NK-92 treated with Interleukin-12 subunit alpha and Interleukin-12 subunit beta, amount 100 ng/mL, for 24 hours (cell line): ENCODE measurements at regions not wholly inside any gene's neighbourhood (a gene's known extent, or its start where the extent isn't known, plus 50 kb on each side); places are given as distances from the start of the nearest gene placed in this dataset.
"Not testable (repeated sequence)": the region's sequence is repeated elsewhere in the genome, so short reads cannot be mapped to it uniquely, and the experiment has no call there.

Experiments used
- DNase-seq: peaks from one replicate; lab custom pipeline; 2025; lab: John Stamatoyannopoulos, UW

DNA sequence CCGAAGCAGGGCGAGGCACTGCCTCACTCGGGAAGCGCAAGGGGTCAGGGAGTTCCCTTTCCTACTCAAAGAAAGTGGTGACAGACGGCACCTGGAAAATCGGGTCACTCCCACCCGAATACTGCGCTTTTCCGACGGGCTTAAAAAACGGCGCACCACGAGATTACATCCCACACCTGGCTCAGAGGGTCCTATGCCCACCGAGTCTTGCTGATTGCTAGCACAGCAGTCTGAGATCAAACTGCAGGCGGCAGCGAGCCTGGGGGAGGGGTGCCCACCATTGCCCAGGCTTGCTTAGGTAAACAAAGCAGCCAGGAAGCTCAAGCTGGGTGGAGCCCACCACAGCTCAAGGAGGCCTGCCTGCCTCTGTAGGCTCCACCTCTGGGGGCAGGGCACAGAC is 549.4 kb downstream of the KIF20B start:
- DNase-seq: not testable (repeated sequence)

DNA sequence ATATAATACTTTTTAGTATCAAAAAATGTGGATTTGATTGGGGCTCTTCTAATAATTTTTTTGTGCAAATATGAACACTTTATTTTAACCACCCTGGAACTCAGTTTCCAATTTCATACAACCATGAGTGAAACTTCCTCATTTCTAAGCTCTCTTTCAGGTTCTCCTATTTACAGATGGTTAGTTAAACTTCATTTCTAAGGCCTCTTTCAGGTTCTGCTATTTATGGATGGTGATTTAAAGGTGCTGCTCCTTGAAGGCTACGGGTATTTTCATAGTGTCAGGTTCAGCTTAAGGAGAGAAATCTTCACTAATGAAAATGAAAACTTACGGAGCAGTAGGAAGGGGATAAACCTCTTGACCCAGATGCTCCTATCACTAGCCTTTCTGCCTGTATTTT is 568.3 kb downstream of the KIF20B start:
- DNase-seq: no peak

GRCh38 chr10:90274721-90275468 is 573.5 kb downstream of the KIF20B start:
- no peak for DNase-seq

- DNase-seq: no peak
Observed at GRCh38 chr10:90276894-90277475, 575.6 kb downstream of the KIF20B start.

GRCh38 chr10:90286406-90286805 is 571.4 kb downstream of the HTR7 start:
- no peak for DNase-seq

DNA sequence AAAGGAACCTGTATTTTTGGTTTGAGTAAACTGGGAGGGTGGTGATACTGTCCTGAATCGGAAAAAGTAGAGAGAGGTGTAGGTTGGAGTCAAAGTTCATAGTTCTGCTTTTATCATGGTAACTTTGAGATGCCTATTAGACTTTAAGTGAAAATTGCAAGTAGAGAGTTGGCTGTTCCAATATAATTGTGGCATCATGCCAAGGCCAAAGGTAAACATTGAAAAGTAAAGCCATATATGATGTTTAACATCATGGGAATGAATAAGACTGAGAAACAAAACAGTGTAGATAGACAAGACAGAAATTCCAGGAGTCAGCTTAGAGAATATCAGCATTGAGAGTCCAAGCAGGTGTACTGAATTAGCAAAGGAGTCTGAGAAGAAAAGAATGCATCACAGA is 570.9 kb downstream of the HTR7 start:
- no peak for DNase-seq

GRCh38 chr10:90288391-90288933 is 569.4 kb downstream of the HTR7 start:
- DNase-seq: no peak

DNA sequence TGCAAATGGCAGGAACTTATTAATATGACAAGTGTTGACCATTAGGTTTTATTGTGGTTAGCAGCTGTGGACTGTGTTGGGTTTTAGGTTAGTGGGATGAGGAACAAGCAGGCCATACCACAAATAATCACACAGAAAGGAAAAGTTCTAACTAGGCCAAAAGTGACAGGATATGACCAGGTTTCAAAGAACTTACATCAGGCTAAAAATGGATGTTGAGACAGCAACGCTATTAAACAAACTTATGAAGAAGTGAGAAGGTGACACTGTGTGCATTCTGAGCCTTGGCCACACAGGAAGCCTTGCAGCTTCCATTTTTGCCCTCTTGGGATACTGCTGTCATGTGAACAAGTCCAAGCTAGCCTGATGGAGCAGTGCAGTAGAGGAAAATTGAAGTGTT is 568.8 kb downstream of the HTR7 start:
- no peak for DNase-seq

- DNase-seq: no peak
Observed at GRCh38 chr10:90293616-90294015, 564.2 kb downstream of the HTR7 start.

DNA sequence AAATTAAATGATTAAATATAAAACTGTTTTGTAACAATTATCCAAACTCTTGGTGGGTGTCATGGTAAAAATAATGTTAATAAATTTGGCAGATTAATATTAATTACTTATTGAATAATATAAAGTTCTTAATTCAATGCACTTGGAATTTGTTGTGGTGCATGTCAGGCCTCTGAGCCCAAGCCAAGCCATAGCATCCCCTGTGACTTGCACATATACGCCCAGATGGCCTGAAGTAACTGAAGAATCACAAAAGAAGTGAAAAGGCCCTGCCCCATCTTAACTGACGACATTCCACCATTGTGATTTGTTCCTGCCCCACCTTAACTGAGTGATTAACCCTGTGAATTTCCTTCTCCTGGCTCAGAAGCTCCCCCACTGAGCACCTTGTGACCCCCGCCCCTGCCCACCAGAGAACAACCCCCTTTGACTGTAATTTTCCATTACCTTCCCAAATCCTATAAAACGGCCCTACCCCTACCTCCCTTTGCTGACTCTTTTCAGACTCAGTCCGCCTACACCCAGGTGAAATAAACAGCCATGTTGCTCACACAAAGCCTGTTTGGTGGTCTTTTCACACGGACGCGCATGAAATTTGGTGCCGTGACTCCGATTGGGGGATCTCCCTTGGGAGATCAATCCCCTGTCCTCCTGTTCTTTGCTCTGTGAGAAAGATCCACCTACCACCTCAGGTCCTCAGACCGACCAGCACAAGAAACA is 562.9 kb downstream of the HTR7 start:
- DNase-seq: not testable (repeated sequence)

DNA sequence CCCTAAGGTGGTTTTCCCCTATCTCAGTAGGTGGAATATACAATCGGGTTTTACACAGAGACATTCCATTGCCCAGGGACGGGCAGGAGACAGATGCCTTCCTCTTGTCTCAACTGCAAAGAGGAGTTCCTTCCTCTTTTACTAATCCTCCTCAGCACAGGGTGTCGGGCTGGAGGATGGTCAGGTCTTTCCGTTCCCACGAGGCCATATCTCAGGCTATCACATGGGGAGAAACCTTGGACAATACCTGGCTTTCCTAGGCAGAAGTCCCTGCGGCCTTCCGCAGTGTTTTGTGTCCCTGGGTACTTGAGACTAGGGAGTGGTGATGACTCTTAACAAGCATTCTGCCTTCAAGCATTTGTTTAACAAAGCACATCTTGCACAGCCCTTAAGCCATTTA is 555.8 kb downstream of the HTR7 start:
- not testable (repeated sequence) for DNase-seq

- no peak for DNase-seq
Observed at GRCh38 chr10:90302758-90303481, 554.9 kb downstream of the HTR7 start.

DNA sequence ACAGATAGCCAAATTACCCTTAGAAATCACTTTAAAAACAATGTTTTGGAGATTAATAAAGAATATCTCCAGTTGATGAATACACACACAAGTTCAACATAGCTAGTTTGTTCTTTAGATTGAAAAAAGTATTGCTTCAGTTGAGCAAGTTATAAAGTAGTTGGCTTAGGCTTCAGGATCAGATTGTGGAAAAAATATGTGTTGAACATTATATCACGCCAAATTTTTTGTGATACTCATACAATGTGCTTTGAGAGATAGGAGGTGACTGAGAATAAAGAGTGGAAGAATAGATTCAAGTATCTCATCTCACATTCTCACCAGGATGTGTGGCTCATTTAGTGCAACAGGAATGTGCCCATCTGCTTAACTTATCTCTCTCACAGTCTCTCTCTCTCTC is 553.3 kb downstream of the HTR7 start:
- no peak for DNase-seq

DNA sequence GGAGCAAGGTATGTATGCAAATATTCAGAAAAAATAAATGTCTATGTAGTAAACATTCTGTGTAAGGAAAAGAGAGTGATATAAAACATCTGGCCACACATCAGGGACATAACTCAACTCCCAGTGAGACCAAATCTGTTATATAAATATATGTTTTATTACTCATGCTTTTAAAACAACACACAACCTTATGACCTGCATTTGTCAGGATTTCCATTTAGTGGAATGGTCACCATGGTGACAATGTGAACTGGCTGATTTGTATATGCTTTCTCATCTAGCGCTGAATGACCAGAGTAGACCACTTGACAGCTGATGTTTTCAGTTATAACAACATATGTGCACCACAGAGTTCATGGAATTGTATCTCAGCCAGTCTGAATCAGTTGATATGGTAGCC is 551.7 kb downstream of the HTR7 start:
- DNase-seq: no peak

DNA sequence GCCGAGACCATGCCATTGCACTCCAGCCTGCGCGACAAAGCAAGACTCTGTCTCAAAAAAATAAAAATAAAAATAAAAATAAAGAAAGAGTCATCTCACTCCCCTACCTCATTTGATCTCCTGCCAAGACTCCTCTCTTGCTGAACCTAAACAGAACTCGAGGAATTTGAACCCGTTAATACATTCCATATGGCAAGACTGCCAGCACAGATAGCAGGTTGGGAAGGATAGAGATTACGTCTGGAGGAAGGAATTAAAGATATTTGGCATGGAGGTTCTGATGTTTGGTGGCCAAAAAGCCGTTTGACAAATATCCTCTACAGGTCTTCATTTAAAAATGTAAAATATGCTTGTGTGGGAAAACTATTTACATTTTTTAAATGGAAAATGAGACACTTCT is 549.6 kb downstream of the HTR7 start:
- no peak for DNase-seq

- DNase-seq: no peak
Observed at GRCh38 chr10:90313576-90314325, 544.1 kb downstream of the HTR7 start.

DNA sequence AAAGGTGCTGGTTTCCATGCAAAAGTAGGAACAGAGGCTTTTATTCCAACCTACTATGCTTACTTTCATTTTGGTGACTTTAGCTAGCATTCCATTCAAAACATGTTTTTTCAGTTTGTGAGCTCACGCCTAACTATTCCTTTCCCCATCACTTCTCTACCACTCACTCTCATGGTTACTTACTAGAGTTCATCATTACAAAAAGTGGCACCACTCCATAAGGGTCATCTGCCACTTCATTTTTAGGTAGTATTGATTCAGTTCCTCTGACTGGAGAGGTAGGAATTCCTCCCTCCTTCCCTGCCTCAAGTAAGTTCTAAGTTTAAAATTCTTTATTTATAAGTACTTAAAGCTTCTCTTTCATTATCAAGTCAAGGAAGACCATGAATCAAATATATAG is 543.1 kb downstream of the HTR7 start:
- no peak for DNase-seq

DNA sequence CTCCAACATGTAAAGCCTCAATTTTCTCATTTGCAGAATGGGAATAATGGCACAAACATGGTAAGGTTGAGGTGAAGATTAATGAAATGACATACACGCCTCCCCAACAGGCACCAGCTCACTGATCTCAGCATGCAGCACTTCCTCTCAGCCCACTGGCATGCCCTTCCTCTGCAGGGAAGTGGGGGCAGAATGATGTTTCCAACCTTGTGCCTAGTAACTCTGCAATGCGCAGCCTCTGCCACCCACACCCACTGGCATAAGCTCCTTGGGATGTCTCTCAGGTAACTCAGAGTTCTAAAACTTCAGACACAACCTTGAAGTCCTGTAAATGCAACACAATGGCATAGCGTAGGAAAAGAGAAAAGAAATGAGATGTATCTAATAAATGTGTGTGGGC is 540.7 kb downstream of the HTR7 start:
- no peak for DNase-seq

GRCh38 chr10:90318659-90319058 is 539.2 kb downstream of the HTR7 start:
- DNase-seq: no peak

DNA sequence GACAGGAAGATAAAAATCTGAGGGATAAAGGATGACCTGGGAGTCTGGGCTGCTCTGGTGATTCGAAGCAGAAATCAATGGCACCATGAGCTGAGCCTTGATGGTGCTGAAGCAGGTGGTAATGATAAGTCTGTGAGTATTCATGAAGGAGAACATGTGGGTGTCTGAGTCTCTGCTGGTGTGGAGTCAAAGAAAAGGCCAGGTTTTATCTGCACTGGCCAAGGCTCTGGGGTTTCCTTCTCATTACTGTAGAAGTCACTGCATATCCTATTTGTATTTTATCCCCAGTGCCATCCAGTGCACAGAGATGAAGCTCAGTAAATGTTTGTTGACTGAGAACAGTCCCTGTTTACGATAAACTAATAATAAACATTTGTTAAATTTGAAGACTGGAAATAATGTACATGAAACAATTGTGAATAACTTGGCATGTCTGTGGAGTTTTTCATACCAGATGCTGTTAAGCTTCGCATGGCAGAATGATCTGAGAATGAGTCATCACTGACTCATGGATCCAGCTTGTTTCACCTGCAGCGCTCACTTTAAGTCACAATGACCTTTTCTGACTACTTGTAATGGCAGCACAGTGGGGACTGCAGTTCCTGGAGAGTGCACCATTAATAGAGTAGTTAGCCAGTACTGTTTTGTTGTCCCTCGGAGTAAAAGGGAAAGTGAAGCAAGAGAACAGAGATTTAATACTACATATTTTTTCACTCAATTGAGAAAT is 538.5 kb downstream of the HTR7 start:
- DNase-seq: no peak
